HFF-Myc (cell line): ENCODE measurements at regions not wholly inside any gene's neighbourhood (a gene's known extent, or its start where the extent isn't known, plus 50 kb on each side); places are given as distances from the start of the nearest gene placed in this dataset.

ENCODE experiments used
- DNase-seq: peaks from one replicate; pipeline ENCODE4 v3.0.0-alpha.2; 2011; ENCODE audit warnings: low read depth; ENCODE audit errors: extremely low read depth
- H3K4me3 ChIP-seq: replicated peaks from 2 replicates; pipeline ENCODE4 v1.5.1; 2011; ENCODE audit warnings: low read depth, mild to moderate bottlenecking, control low read depth, low read length
- TF ChIP-seq, protein P1 (sequence below): IDR thresholded peaks from 2 replicates; pipeline ENCODE4 v1.5.1; 2012; ENCODE audit warnings: mild to moderate bottlenecking, low read depth, low read length, control low read depth; ENCODE audit errors: missing control alignments

DNA sequence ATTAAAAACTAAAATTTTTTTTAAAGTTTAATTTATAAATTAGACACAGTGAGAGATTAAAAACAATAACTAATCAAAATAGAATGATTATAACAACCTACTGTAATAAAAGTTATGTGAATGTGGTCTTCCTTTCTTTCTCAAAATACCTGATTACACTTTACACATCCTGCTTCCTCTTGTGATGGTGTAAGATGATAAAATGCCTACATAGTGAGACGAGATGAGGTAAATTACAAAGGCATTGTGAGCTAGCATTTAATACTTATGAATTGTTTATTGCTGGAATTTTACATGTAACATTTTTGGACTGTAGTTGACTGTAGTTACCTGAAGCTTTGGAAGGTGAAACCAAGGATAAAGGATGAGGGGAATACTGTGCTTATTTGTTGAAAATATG is 94.2 kb upstream of the CLEC14A start:
- no peak for DNase-seq
- no peak overlapping the region for H3K4me3 ChIP-seq
- TF ChIP-seq, protein P1, sequence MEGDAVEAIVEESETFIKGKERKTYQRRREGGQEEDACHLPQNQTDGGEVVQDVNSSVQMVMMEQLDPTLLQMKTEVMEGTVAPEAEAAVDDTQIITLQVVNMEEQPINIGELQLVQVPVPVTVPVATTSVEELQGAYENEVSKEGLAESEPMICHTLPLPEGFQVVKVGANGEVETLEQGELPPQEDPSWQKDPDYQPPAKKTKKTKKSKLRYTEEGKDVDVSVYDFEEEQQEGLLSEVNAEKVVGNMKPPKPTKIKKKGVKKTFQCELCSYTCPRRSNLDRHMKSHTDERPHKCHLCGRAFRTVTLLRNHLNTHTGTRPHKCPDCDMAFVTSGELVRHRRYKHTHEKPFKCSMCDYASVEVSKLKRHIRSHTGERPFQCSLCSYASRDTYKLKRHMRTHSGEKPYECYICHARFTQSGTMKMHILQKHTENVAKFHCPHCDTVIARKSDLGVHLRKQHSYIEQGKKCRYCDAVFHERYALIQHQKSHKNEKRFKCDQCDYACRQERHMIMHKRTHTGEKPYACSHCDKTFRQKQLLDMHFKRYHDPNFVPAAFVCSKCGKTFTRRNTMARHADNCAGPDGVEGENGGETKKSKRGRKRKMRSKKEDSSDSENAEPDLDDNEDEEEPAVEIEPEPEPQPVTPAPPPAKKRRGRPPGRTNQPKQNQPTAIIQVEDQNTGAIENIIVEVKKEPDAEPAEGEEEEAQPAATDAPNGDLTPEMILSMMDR = no peak

GRCh38 chr14:38342803-38343202 is 86.9 kb upstream of the CLEC14A start:
- TF ChIP-seq, protein P1 = no peak
- DNase-seq = peak; percentile 19
- H3K4me3 ChIP-seq = no peak overlapping the region

DNA sequence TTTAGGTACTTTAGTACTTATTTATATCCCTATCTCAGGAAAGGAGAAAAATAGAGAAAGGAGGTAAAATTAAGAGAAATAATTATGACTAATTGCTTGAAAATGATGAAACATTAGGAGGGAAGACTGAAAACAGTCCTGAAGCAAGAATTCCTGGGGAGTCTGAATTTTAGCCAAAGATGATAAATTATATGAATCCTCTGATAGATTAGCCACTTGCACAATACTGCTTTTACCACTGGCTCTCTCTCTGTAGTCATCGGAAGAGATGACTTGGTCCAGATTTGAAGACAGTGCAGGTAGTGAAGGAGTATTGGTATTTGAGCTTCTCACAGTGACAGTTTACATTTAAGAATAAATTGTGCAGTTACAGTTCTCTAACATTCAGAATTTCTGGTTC is 83.8 kb upstream of the CLEC14A start:
- TF ChIP-seq, protein P1 = no peak
- peak; percentile 5 for DNase-seq
- no peak overlapping the region for H3K4me3 ChIP-seq

GRCh38 chr14:38336298-38336697 is 80.4 kb upstream of the CLEC14A start:
- no peak for DNase-seq
- TF ChIP-seq, protein P1 = no peak
- no peak overlapping the region for H3K4me3 ChIP-seq

DNA sequence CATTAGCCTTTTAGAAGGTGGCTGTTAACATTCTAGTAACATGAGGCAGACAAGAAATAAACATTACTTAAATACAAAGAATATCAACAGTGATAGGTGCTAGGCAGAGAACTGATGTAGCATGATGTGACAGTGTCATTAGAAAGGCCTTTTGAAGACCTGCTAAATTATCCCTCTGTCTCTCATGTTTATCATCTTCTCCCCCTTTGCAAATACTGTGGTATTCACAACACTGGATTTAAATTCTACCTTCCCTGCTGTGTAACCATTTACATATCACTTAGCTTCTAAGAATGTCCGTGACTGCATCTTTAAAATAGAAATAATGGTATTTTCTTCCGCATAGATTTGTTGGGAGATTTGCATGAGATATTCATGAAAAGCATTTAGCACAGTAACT is 74.4 kb upstream of the CLEC14A start:
- H3K4me3 ChIP-seq = no peak overlapping the region
- no peak for DNase-seq
- TF ChIP-seq, protein P1 = no peak

DNA sequence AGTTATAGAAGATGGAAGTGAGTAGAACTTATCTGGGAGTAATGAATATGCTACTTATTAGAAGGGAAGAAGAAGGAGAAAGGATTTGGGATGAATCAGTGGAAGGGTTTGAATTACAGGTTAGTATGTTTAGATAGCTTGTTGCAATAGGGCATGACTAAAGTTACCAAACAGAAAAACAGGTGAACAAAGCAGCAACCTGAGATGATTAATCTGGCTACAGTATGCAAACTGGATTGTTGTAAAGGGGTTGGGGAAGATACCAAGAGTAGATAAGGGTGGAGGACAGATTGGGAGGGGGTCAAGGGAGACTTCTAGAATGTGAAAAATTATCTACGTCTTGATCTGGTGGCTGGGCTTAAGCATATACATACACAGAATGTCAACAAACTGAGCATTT is 73.4 kb upstream of the CLEC14A start:
- H3K4me3 ChIP-seq = no peak overlapping the region
- no peak for DNase-seq
- TF ChIP-seq, protein P1 = no peak

- no peak for DNase-seq
- H3K4me3 ChIP-seq = no peak overlapping the region
- TF ChIP-seq, protein P1 = no peak
These were observed 61.0 kb upstream of the CLEC14A start for GRCh38 chr14:38316922-38317321.
